ENCODE measurements at regions not wholly inside any gene's neighbourhood (a gene's known extent, or its start where the extent isn't known, plus 50 kb on each side); places are given as distances from the start of the nearest gene placed in this dataset.

GRCh38 chr16:20225228-20225733, 102.0 kb downstream of the GP2 start:
- TF ChIP-seq SREBF1 (IDR thresholded peaks at IDR 0.05; ENCODE audit: low read length) (no peak), EZH2 (IDR thresholded peaks at IDR 0.05; ENCODE audit: borderline replicate concordance, control insufficient read depth, low read depth, low read length) (no peak), CTCF (IDR thresholded peaks at IDR 0.05 in 2 of 3, conservative IDR thresholded peaks at IDR 0.05 in 1 of 3; ENCODE audit: control insufficient read depth in 2 of 3, extremely low read depth in 1 of 3, insufficient read depth in 1 of 3, low read depth in 3 of 3, low read length in 3 of 3) (no peak)
- TF ChIP-seq, protein P1, sequence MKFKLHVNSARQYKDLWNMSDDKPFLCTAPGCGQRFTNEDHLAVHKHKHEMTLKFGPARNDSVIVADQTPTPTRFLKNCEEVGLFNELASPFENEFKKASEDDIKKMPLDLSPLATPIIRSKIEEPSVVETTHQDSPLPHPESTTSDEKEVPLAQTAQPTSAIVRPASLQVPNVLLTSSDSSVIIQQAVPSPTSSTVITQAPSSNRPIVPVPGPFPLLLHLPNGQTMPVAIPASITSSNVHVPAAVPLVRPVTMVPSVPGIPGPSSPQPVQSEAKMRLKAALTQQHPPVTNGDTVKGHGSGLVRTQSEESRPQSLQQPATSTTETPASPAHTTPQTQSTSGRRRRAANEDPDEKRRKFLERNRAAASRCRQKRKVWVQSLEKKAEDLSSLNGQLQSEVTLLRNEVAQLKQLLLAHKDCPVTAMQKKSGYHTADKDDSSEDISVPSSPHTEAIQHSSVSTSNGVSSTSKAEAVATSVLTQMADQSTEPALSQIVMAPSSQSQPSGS (IDR thresholded peaks at IDR 0.05; ENCODE audit: low read length): no peak

Data from GM12878 (cell line).